ENCODE measurements at regions not wholly inside any gene's neighbourhood (a gene's known extent, or its start where the extent isn't known, plus 50 kb on each side); places are given as distances from the start of the nearest gene placed in this dataset.

DNA sequence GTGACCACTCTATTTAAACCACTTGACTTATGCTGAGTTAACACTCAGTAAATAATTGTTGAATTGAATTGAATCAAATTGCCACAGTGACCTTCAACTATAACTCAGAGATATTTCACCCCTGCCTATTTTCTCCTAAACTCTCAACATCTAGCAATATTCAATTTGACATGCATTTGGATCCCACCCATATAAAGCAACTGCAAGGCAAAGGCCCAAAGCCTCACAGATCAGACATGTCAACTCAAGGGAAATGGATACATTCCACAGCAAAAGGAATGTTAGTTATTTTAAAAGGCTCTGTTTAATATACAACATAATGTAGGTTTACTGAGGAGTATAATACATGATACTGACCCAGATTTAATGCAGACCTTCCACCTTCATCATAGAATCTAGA lies 107.4 kb downstream of the KCTD12 start:
- no peak overlapping the region for H3K4me3 ChIP-seq (ENCODE audit: low read length)
- peak; percentile 29 for DNase-seq (ENCODE audit: low read depth)
- TF ChIP-seq, protein P1, sequence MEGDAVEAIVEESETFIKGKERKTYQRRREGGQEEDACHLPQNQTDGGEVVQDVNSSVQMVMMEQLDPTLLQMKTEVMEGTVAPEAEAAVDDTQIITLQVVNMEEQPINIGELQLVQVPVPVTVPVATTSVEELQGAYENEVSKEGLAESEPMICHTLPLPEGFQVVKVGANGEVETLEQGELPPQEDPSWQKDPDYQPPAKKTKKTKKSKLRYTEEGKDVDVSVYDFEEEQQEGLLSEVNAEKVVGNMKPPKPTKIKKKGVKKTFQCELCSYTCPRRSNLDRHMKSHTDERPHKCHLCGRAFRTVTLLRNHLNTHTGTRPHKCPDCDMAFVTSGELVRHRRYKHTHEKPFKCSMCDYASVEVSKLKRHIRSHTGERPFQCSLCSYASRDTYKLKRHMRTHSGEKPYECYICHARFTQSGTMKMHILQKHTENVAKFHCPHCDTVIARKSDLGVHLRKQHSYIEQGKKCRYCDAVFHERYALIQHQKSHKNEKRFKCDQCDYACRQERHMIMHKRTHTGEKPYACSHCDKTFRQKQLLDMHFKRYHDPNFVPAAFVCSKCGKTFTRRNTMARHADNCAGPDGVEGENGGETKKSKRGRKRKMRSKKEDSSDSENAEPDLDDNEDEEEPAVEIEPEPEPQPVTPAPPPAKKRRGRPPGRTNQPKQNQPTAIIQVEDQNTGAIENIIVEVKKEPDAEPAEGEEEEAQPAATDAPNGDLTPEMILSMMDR (conservative IDR thresholded peaks at IDR 0.05; ENCODE audit: low read length), result no peak

DNA sequence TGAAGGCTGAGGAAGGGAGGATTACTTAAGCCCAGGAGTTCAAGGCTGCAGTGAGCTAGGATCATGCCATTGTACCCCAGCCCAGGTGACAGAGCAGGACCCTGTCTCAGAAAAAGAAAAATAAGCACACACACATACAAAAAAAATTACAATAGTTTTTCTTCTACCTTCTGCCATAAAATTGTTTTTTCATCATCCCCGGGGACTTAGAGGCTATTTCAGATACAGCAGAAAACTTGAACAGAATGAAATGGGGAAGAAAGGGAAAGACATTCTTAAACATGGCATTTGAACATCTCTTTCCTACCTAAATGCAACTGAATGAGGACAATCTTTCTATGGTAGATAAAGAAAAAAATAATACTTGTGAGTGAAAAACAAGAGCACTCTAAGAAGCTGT lies 109.1 kb downstream of the KCTD12 start:
- TF ChIP-seq, protein P1 (conservative IDR thresholded peaks at IDR 0.05; ENCODE audit: low read length), result no peak
- no peak overlapping the region for H3K4me3 ChIP-seq (ENCODE audit: low read length)
- no peak for DNase-seq (ENCODE audit: low read depth)

DNA sequence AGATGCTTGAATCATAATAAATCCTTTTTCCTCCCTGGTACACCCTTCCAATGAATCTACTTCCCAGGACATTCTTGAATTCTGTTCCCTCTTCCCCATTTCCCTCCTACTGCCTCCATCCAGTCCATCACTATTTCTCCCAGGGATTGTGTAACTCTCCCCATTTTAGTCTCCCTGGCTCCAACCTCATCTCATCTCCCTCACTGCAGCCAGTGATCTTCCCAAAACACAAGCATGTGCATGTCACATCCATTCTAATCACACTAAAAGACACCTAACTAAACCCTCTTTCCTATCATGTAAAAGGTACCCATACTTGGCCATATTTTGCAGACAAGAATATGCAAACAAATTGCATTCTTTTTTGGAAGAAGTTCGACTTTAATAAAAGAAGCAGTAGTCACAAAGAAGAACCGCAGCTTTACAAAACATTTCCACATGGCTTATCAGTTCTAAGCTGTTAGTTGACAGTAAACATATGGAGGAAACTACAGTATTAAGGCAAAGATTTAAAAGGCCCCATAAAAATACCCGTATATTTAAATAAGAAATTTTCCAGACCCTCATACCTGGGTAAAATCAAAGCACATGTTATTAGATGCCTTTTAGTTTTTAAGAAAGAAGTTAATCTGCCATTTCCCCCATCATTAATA lies 111.0 kb downstream of the KCTD12 start:
- H3K4me3 ChIP-seq (ENCODE audit: low read length), result no peak overlapping the region
- no peak for DNase-seq (ENCODE audit: low read depth)
- TF ChIP-seq, protein P1 (conservative IDR thresholded peaks at IDR 0.05; ENCODE audit: low read length), result no peak

DNA sequence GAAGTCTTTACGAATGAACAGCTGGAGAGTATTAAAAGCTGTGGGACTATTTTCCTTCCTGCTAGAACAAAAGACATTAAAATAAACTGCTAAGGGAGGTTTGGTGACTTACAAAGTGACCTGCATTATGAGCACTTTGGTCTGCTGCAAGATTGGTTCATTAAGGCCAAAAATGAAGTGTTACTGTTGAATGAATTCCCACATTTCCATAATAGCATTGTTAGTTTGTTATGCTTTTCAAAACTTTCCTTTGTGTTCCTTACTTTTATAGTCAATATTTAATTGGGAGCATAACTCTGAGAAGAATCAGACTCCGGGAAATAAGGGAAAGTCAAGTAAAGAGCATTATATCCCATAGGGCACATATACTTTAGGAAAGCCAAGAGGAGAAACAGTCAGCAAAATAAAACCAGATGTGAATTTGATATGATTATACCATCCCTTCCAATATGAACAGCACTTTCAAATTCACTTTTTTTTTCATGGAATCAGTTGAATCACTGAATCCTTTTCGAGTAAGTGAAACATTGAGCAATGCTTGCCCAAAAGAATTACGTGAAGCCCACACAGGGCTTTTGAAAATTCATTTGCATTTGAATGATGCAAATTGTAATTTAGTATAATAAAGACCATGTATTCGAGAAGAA lies 112.6 kb downstream of the KCTD12 start:
- no peak overlapping the region for H3K4me3 ChIP-seq (ENCODE audit: low read length)
- TF ChIP-seq, protein P1 (conservative IDR thresholded peaks at IDR 0.05; ENCODE audit: low read length), result no peak
- peak; percentile 27 for DNase-seq (ENCODE audit: low read depth)

DNA sequence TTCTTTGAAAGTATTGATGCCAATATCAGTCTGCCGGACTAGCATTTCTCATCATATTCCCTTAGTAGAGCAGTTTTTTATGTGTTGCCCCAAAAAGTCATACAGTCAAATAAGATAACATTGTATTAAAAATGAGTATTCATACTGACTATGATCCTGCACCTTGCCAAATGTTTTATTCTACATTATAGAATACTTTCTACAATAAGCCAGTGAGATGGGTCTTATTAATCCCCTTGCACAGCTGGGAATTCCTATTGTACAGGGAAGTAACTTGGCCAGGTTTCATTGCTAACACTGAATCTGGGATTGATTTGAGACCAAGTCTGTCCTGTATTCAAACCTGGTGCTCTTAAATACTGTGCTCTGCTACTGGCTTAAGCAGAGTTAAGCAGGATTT lies 114.0 kb downstream of the KCTD12 start:
- DNase-seq (ENCODE audit: low read depth), result no peak
- TF ChIP-seq, protein P1 (conservative IDR thresholded peaks at IDR 0.05; ENCODE audit: low read length), result no peak
- no peak overlapping the region for H3K4me3 ChIP-seq (ENCODE audit: low read length)

DNA sequence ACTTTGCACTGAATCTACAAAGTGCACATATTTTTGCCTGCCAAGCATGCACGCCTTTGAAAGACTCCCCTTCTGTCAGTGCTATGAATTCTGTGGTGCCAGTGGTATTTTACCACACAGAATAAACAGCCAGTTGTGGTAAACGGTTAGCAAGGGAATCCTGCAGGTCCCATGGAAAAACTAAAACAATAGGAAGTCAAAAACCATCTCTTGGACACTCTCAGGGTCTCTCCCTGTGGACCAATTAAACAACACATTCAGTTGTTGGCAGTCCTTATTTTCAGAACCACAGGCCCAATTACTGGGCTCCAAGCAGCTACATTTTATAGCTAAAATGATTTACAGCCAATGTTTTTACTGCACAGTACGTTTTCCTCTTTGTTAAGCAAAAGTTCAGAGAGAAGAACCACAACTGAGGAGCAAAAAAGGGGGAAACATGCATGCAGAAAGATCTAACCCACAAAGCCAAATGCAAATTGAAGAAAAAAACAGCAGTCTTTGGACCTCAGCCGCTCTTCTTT lies 116.9 kb downstream of the KCTD12 start:
- TF ChIP-seq, protein P1 (conservative IDR thresholded peaks at IDR 0.05; ENCODE audit: low read length), result no peak
- DNase-seq (ENCODE audit: low read depth), result peak; percentile 81
- no peak overlapping the region for H3K4me3 ChIP-seq (ENCODE audit: low read length)

DNA sequence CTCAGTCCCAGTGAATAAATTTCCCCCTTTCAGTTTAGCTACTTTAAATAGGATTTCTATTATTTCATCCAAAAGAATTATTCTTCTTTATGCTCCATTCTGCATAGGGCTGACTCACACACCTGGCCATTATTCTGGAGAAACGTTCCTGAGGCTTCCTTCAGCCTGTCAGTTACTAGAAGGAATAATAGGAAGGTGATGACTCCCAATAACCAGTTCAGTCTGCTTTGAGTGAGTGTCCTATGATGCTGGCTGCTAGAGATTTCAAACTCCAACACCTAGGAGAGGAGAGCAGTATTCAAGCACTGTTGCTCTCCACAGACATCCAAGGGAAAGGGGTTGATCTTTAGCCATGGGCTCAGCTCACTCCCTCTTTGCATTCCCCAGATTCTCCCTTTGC lies 117.8 kb downstream of the KCTD12 start:
- TF ChIP-seq, protein P1 (conservative IDR thresholded peaks at IDR 0.05; ENCODE audit: low read length), result no peak
- no peak overlapping the region for H3K4me3 ChIP-seq (ENCODE audit: low read length)
- no peak for DNase-seq (ENCODE audit: low read depth)

Measured in AG10803 (cell line).